K562 (cell line): ENCODE measurements at regions not wholly inside any gene's neighbourhood (a gene's known extent, or its start where the extent isn't known, plus 50 kb on each side); places are given as distances from the start of the nearest gene placed in this dataset.

ENCODE experiments used
- ATAC-seq: fragments of 200-7000 bp; cut with Tn5 transposase; 3 replicates; pipeline ENCODE4 v1.9.1; 2020; ENCODE audit warnings: moderate library complexity
- BruUV-seq: library from RNA; stranded (reverse); fragments of 400-500 nt; replicated peaks from 2 replicates; lab custom pipeline; 2021; lab: Mats Ljungman, UMichigan
- CTCF ChIA-PET: fragments of 300-600 bp; formaldehyde crosslinking; extraction: SDS; loops from one replicate; lab custom pipeline; 2021; ENCODE audit warnings: low intra/inter-chr PET ratio; lab: Yijun Ruan, JAX
- POLR2A ChIA-PET: fragments of 300-600, 350-650 bp; sonication (Branson Sonifier 250); formaldehyde crosslinking; extraction: SDS; loops from one replicate; lab custom pipeline; 2021; ENCODE audit warnings: antibody characterized with exemption, inconsistent platforms; lab: Yijun Ruan, JAX
- DNase-seq, 4 experiments: peaks; one replicate each; pipeline versions ENCODE4 v3.0.0 to v3.0.0-alpha.2; 2011 to 2018; ENCODE audit warnings: low spot score in 3 of 4, mixed read lengths in 3 of 4; ENCODE audit errors: extremely low read depth in 1 of 4
- FAIRE-seq: peaks from 2 replicates; lab custom pipeline; 2011; peaks lifted over from hg19 to GRCh38; lab: Jason Lieb, UNC
- H2AFZ ChIP-seq: 2 replicates; pipeline ENCODE4 v1.6.0; 2011; ENCODE audit warnings: low read depth, low read length, control low read depth, inconsistent platforms
- H3K27ac ChIP-seq: fragments of 200-600 bp; 3 replicates; pipeline ENCODE4 v1.8.0; 2011; ENCODE audit warnings: low read depth, mild to moderate bottlenecking, control low read depth, inconsistent platforms, low read length, moderate library complexity, mixed read lengths; ENCODE audit errors: extremely low read depth
- H3K27me3 ChIP-seq, 2 experiments: fragments of 300-600 bp in 1 of 2; 2 replicates in 1 of 2; 3 replicates in 1 of 2; pipeline versions ENCODE4 v1.6.0 to v1.8.0; 2011; ENCODE audit warnings: inconsistent platforms in 2 of 2, low read length in 2 of 2, mild to moderate bottlenecking in 1 of 2, mixed read lengths in 1 of 2, moderate library complexity in 1 of 2; ENCODE audit not compliant: control insufficient read depth in 2 of 2, insufficient read depth in 2 of 2
- H3K36me3 ChIP-seq: fragments of 300-600 bp; 3 replicates; pipeline ENCODE4 v1.8.0; 2011; ENCODE audit warnings: mild to moderate bottlenecking, low read length, inconsistent platforms; ENCODE audit not compliant: control insufficient read depth, insufficient read depth
- H3K4me1 ChIP-seq, 2 experiments: fragments of 200-600 bp in 1 of 2; replicated peaks in 1 of 2; 2 replicates in 1 of 2; 3 replicates in 1 of 2; pipeline versions ENCODE4 v1.5.1 to v1.8.0; 2011; ENCODE audit warnings: inconsistent platforms in 2 of 2, low read length in 2 of 2, mild to moderate bottlenecking in 1 of 2, mixed read lengths in 1 of 2, moderate library complexity in 1 of 2; ENCODE audit not compliant: control insufficient read depth in 2 of 2, insufficient read depth in 2 of 2
- H3K4me2 ChIP-seq: 2 replicates; pipeline ENCODE4 v1.6.1; 2011; ENCODE audit warnings: low read length, control low read depth, inconsistent platforms, mixed read lengths; ENCODE audit not compliant: insufficient read depth
- H3K4me3 ChIP-seq: fragments of 200-600 bp; sonication (generic), shearing (Covaris generic); 2 replicates; pipeline ENCODE4 v1.5.1; 2016; ENCODE audit warnings: control low read depth, inconsistent platforms
- H3K79me2 ChIP-seq: fragments of 200-600 bp; 3 replicates; pipeline ENCODE4 v1.8.0; 2011; ENCODE audit warnings: low read length, inconsistent platforms; ENCODE audit not compliant: control insufficient read depth, insufficient read depth
- H3K9ac ChIP-seq, 2 experiments: 2 replicates each; pipeline versions ENCODE4 v1.6.0 to v1.6.1; 2011; ENCODE audit warnings: low read depth in 2 of 2, low read length in 2 of 2, control low read depth in 1 of 2, inconsistent platforms in 1 of 2, mild to moderate bottlenecking in 1 of 2, mixed read lengths in 1 of 2; ENCODE audit not compliant: insufficient read depth in 1 of 2
- H3K9me1 ChIP-seq: one replicate; pipeline ENCODE4 v1.6.0; 2011; ENCODE audit warnings: inconsistent platforms, mild to moderate bottlenecking, low read length, moderate library complexity; ENCODE audit not compliant: control insufficient read depth, insufficient read depth
- H3K9me3 ChIP-seq: replicated peaks from 2 replicates; pipeline ENCODE4 v1.5.1; 2011; ENCODE audit warnings: low read depth, low read length, inconsistent platforms; ENCODE audit not compliant: control insufficient read depth, insufficient read depth
- H4K20me1 ChIP-seq: replicated peaks from 2 replicates; pipeline ENCODE4 v1.6.1; 2011; ENCODE audit warnings: low read length, inconsistent platforms, mixed read lengths; ENCODE audit not compliant: control insufficient read depth, insufficient read depth
- HNRNPLL ChIP-seq: fragments of 200-400 bp; formaldehyde crosslinking; IDR thresholded peaks from 2 replicates; pipeline ENCODE4 v1.6.1; 2017; ENCODE audit warnings: low read length, low read depth, mild to moderate bottlenecking; ENCODE audit not compliant: poor library complexity, severe bottlenecking
- POLR2H ChIP-seq: IDR thresholded peaks from 2 replicates; pipeline ENCODE4 v1.6.1; 2016; ENCODE audit warnings: missing genetic modification characterization, low read depth, mild to moderate bottlenecking, control low read depth, missing compliant biosample characterization, moderate library complexity
- PURB ChIP-seq: sonication (generic); formaldehyde crosslinking; IDR thresholded peaks from 2 replicates; pipeline ENCODE4 v1.9.0; 2021; ENCODE audit warnings: low read depth, mild to moderate bottlenecking, missing genetic modification reagents
- RBM14 ChIP-seq: fragments of 200-400 bp; formaldehyde crosslinking; IDR thresholded peaks from 2 replicates; pipeline ENCODE4 v1.6.1; 2018; ENCODE audit warnings: low read depth, mild to moderate bottlenecking, low read length, moderate library complexity, borderline replicate concordance; ENCODE audit not compliant: insufficient read depth
- ZNF707 ChIP-seq: fragments of 250-450 bp; sonication (Bioruptor Pico); conservative IDR thresholded peaks from 2 replicates; pipeline ENCODE4 v1.8.0; 2022; ENCODE audit warnings: inconsistent platforms, mild to moderate bottlenecking, moderate library complexity
- in situ Hi-C: fragments of 300-500 bp; cut with MboI; formaldehyde crosslinking; loops from 4 replicates; pipeline ENCODE4 v1.15.0; 2018; ENCODE audit warnings: inconsistent platforms, mixed read lengths
- intact Hi-C: fragments of 100-400 bp; cut with micrococcal nuclease; formaldehyde crosslinking; loops from 2 replicates; pipeline ENCODE4 v1.14.2; 2022
- TF ChIP-seq, protein P1 (sequence below): fragments of 250-450 bp; sonication (Bioruptor Pico); IDR thresholded peaks from 2 replicates; pipeline ENCODE4 v1.4.0; 2020; ENCODE audit warnings: mild to moderate bottlenecking, moderate library complexity
- TF ChIP-seq, protein P2 (sequence below): fragments of 250-450 bp; sonication (Bioruptor Pico); IDR thresholded peaks from 2 replicates; pipeline ENCODE4 v1.8.0; 2021; ENCODE audit warnings: mild to moderate bottlenecking, moderate library complexity
- TF ChIP-seq, protein P3 (sequence below): IDR thresholded peaks from 3 replicates; pipeline ENCODE4 v1.6.1; 2011; ENCODE audit warnings: borderline replicate concordance, mild to moderate bottlenecking, moderate library complexity; ENCODE audit not compliant: insufficient read length; ENCODE audit errors: extremely low read depth

DNA sequence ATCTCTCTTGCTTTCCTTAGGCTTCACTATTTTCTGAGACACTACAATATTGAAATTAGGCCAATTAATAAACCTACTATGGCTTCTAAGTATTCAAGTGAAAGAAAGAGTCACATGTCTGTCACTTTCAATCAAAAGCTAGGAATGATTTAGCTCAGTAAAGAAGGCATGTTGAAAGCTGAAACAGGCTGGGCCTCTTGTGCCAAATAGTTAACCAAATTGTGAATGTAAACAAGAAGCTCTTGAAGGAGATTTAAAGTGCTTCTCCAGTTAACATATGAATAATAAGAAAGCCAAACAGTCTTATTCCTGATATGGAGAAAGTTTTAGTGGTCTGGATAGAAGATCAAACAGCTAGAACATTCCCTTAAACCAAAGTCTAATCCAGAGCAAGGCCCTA lies 236.3 kb downstream of the OTOR start:
- in situ Hi-C loops (no loop called here), intact Hi-C loops (no loop called here)
- H3K27ac ChIP-seq, result no peak overlapping the region
- H3K9ac ChIP-seq, result no peak overlapping the region
- FAIRE-seq, result no peak
- BruUV-seq, result no TSS peak
- no peak overlapping the region for H3K4me3 ChIP-seq
- H3K36me3 ChIP-seq, result no peaks in the 10 kb centered on the region
- CTCF ChIA-PET, result no interaction called here
- H3K4me1 ChIP-seq, result no peaks in the 10 kb centered on the region
- H3K79me2 ChIP-seq, result no peaks in the 10 kb centered on the region
- TF ChIP-seq ZNF707 (CRISPR knock-in tag), result no peak
- no peak for TF ChIP-seq HNRNPLL
- TF ChIP-seq, protein P1, sequence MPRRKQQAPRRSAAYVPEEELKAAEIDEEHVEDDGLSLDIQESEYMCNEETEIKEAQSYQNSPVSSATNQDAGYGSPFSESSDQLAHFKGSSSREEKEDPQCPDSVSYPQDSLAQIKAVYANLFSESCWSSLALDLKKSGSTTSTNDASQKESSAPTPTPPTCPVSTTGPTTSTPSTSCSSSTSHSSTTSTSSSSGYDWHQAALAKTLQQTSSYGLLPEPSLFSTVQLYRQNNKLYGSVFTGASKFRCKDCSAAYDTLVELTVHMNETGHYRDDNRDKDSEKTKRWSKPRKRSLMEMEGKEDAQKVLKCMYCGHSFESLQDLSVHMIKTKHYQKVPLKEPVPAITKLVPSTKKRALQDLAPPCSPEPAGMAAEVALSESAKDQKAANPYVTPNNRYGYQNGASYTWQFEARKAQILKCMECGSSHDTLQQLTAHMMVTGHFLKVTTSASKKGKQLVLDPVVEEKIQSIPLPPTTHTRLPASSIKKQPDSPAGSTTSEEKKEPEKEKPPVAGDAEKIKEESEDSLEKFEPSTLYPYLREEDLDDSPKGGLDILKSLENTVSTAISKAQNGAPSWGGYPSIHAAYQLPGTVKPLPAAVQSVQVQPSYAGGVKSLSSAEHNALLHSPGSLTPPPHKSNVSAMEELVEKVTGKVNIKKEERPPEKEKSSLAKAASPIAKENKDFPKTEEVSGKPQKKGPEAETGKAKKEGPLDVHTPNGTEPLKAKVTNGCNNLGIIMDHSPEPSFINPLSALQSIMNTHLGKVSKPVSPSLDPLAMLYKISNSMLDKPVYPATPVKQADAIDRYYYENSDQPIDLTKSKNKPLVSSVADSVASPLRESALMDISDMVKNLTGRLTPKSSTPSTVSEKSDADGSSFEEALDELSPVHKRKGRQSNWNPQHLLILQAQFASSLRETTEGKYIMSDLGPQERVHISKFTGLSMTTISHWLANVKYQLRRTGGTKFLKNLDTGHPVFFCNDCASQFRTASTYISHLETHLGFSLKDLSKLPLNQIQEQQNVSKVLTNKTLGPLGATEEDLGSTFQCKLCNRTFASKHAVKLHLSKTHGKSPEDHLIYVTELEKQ, result no peak
- no peak for TF ChIP-seq PURB (CRISPR knock-in tag)
- TF ChIP-seq, protein P2, sequence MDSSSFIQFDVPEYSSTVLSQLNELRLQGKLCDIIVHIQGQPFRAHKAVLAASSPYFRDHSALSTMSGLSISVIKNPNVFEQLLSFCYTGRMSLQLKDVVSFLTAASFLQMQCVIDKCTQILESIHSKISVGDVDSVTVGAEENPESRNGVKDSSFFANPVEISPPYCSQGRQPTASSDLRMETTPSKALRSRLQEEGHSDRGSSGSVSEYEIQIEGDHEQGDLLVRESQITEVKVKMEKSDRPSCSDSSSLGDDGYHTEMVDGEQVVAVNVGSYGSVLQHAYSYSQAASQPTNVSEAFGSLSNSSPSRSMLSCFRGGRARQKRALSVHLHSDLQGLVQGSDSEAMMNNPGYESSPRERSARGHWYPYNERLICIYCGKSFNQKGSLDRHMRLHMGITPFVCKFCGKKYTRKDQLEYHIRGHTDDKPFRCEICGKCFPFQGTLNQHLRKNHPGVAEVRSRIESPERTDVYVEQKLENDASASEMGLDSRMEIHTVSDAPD (CRISPR knock-in tag), result no peak
- TF ChIP-seq, protein P3, sequence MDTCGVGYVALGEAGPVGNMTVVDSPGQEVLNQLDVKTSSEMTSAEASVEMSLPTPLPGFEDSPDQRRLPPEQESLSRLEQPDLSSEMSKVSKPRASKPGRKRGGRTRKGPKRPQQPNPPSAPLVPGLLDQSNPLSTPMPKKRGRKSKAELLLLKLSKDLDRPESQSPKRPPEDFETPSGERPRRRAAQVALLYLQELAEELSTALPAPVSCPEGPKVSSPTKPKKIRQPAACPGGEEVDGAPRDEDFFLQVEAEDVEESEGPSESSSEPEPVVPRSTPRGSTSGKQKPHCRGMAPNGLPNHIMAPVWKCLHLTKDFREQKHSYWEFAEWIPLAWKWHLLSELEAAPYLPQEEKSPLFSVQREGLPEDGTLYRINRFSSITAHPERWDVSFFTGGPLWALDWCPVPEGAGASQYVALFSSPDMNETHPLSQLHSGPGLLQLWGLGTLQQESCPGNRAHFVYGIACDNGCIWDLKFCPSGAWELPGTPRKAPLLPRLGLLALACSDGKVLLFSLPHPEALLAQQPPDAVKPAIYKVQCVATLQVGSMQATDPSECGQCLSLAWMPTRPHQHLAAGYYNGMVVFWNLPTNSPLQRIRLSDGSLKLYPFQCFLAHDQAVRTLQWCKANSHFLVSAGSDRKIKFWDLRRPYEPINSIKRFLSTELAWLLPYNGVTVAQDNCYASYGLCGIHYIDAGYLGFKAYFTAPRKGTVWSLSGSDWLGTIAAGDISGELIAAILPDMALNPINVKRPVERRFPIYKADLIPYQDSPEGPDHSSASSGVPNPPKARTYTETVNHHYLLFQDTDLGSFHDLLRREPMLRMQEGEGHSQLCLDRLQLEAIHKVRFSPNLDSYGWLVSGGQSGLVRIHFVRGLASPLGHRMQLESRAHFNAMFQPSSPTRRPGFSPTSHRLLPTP, result no peak
- TF ChIP-seq POLR2H (tag), result no peak
- TF ChIP-seq RBM14, result no peak
- TF ChIP-seq, all 486 proteins: peak for 0
- H3K9me1 ChIP-seq, result no peaks in the 10 kb centered on the region
- no peak overlapping the region for H2AFZ ChIP-seq
- POLR2A ChIA-PET, result no interaction called here
- ATAC-seq (no peak), DNase-seq (no peak)
- H3K9me3 ChIP-seq, result no peaks in the 10 kb centered on the region
- no peaks in the 10 kb centered on the region for H3K27me3 ChIP-seq
- H4K20me1 ChIP-seq, result no peaks in the 10 kb centered on the region
- H3K4me2 ChIP-seq, result no peak overlapping the region
